HepG2 (cell line): ENCODE measurements at regions not wholly inside any gene's neighbourhood (a gene's known extent, or its start where the extent isn't known, plus 50 kb on each side); places are given as distances from the start of the nearest gene placed in this dataset.

Experiments used
- ATAC-seq: fragments of 200-7000 bp; cut with Tn5 transposase; 3 replicates; pipeline ENCODE4 v1.9.1; 2020; ENCODE audit warnings: mild to moderate bottlenecking, moderate library complexity
- BruUV-seq: library from RNA; stranded (reverse); fragments of 400-500 nt; replicated peaks from 2 replicates; lab custom pipeline; 2021; lab: Mats Ljungman, UMichigan
- CTCF ChIA-PET: fragments of 300-600 bp; formaldehyde crosslinking; extraction: SDS; loops from one replicate; lab custom pipeline; 2021; ENCODE audit warnings: low total read pairs, inconsistent platforms, low intra/inter-chr PET ratio; lab: Yijun Ruan, JAX
- POLR2A ChIA-PET: fragments of 350-600 bp; sonication (Branson Sonifier 250); formaldehyde crosslinking; loops from one replicate; lab custom pipeline; 2020; ENCODE audit warnings: antibody characterized with exemption, inconsistent platforms; lab: Yijun Ruan, JAX
- DNase-seq: peaks from one replicate; pipeline ENCODE4 v3.0.0-alpha.2; 2015; ENCODE audit warnings: low spot score
- FAIRE-seq: peaks from 3 replicates; lab custom pipeline; 2011; peaks lifted over from hg19 to GRCh38; lab: Jason Lieb, UNC
- H2AFZ ChIP-seq: one replicate; pipeline ENCODE4 v1.6.1; 2011; ENCODE audit warnings: low read length, inconsistent platforms
- H3K27ac ChIP-seq: fragments of 300-600 bp; 3 replicates; pipeline ENCODE4 v1.8.0; 2011; ENCODE audit warnings: mixed run types, mild to moderate bottlenecking, mixed read lengths, low read length, inconsistent platforms; ENCODE audit not compliant: insufficient read depth; ENCODE audit errors: extremely low read length
- H3K27me3 ChIP-seq, 2 experiments: fragments of 200-600 bp in 1 of 2; 2 replicates in 1 of 2; 3 replicates in 1 of 2; pipeline versions ENCODE4 v1.6.0 to v1.8.0; 2011; ENCODE audit warnings: low read length in 2 of 2, mild to moderate bottlenecking in 2 of 2, moderate library complexity in 2 of 2, inconsistent platforms in 1 of 2; ENCODE audit not compliant: insufficient read depth in 2 of 2, control insufficient read depth in 1 of 2
- H3K36me3 ChIP-seq, 2 experiments: fragments of 200-600 bp in 1 of 2; replicated peaks in 1 of 2; 2 replicates in 1 of 2; 3 replicates in 1 of 2; pipeline versions ENCODE4 v1.5.1 to v1.8.0; 2011; ENCODE audit warnings: low read length in 2 of 2, inconsistent platforms in 1 of 2; ENCODE audit not compliant: insufficient read depth in 2 of 2, control insufficient read depth in 1 of 2
- H3K4me1 ChIP-seq: 2 replicates; pipeline ENCODE4 v1.5.1; 2012; ENCODE audit warnings: low read length, inconsistent platforms; ENCODE audit not compliant: insufficient read depth
- H3K4me2 ChIP-seq: 2 replicates; pipeline ENCODE4 v1.6.0; 2011; ENCODE audit warnings: low read depth, low read length, inconsistent platforms
- H3K4me3 ChIP-seq, 3 experiments: fragments of 200-600 bp in 1 of 3; sonication (generic), shearing (Covaris generic) in 1 of 3; replicated peaks in 1 of 3; 2 replicates each; pipeline ENCODE4 v1.5.1; 2011 to 2016; ENCODE audit warnings: low read length in 3 of 3, inconsistent platforms in 2 of 3, low read depth in 2 of 3, mild to moderate bottlenecking in 2 of 3, control low read depth in 1 of 3, mixed read lengths in 1 of 3; ENCODE audit not compliant: insufficient read depth in 1 of 3
- H3K79me2 ChIP-seq: one replicate; pipeline ENCODE4 v1.6.1; 2011; ENCODE audit warnings: low read length, inconsistent platforms; ENCODE audit not compliant: insufficient read depth
- H3K9ac ChIP-seq: 2 replicates; pipeline ENCODE4 v1.6.0; 2011; ENCODE audit warnings: mild to moderate bottlenecking, low read depth, low read length, inconsistent platforms; ENCODE audit not compliant: insufficient read depth
- H3K9me3 ChIP-seq: 2 replicates; pipeline ENCODE4 v1.5.1; 2012; ENCODE audit warnings: mild to moderate bottlenecking, low read length
- H4K20me1 ChIP-seq: 2 replicates; pipeline ENCODE4 v1.6.0; 2011; ENCODE audit warnings: inconsistent platforms, mild to moderate bottlenecking, low read length, moderate library complexity; ENCODE audit not compliant: insufficient read depth
- BORCS8-MEF2B ChIP-seq: sonication (generic); formaldehyde crosslinking; IDR thresholded peaks from 2 replicates; pipeline ENCODE4 v1.8.0; 2022; ENCODE audit warnings: mild to moderate bottlenecking, missing genetic modification reagents
- FOSL2 ChIP-seq: sonication (generic); formaldehyde crosslinking; IDR thresholded peaks from 2 replicates; pipeline ENCODE4 v1.4.0; 2020; ENCODE audit warnings: missing genetic modification reagents
- NFIC ChIP-seq: IDR thresholded peaks from 2 replicates; pipeline ENCODE4 v1.6.1; 2012; ENCODE audit warnings: mild to moderate bottlenecking, low read length, inconsistent platforms
- NPAS2 ChIP-seq: sonication (generic); formaldehyde crosslinking; IDR thresholded peaks from 2 replicates; pipeline ENCODE4 v1.8.0; 2022; ENCODE audit warnings: mild to moderate bottlenecking, missing genetic modification reagents, borderline replicate concordance
- REXO4 ChIP-seq: sonication (generic); formaldehyde crosslinking; IDR thresholded peaks from 2 replicates; pipeline ENCODE4 v1.8.0; 2022; ENCODE audit warnings: missing genetic modification reagents, mild to moderate bottlenecking, borderline replicate concordance
- SATB2 ChIP-seq: sonication (generic); formaldehyde crosslinking; IDR thresholded peaks from 2 replicates; pipeline ENCODE4 v1.5.0; 2020; ENCODE audit warnings: missing genetic modification reagents
- ZNF484 ChIP-seq: sonication (generic); formaldehyde crosslinking; IDR thresholded peaks from 2 replicates; pipeline ENCODE4 v1.5.1; 2020; ENCODE audit warnings: mild to moderate bottlenecking, low read depth, missing genetic modification reagents, borderline replicate concordance
- ZNF768 ChIP-seq: sonication (generic); formaldehyde crosslinking; IDR thresholded peaks from 2 replicates; pipeline ENCODE4 v1.4.0; 2020; ENCODE audit warnings: missing genetic modification reagents
- ZSCAN29 ChIP-seq: sonication (generic); formaldehyde crosslinking; conservative IDR thresholded peaks from 2 replicates; pipeline ENCODE4 v1.4.0; 2020; ENCODE audit warnings: mild to moderate bottlenecking, missing genetic modification reagents
- WGBS: methylation state at CpG from one replicate; pipeline ENCODE4 v1.1.6; 2017; ENCODE audit warnings: low lambda C conversion rate; 5-methylcytosine and 5-hydroxymethylcytosine counted together
- in situ Hi-C: cut with HindIII; loops from 2 replicates; pipeline ENCODE4 v1.10.0; 2017; ENCODE audit warnings: low pct_unique_long_range_greater_than_20kb; ENCODE audit not compliant: extremely low pct_ligation_motif_present
- intact Hi-C: fragments of 100-400 bp; cut with micrococcal nuclease; formaldehyde crosslinking; loops from one replicate; pipeline ENCODE4 v1.10.0; 2022; ENCODE audit not compliant: unreplicated experiment

DNA sequence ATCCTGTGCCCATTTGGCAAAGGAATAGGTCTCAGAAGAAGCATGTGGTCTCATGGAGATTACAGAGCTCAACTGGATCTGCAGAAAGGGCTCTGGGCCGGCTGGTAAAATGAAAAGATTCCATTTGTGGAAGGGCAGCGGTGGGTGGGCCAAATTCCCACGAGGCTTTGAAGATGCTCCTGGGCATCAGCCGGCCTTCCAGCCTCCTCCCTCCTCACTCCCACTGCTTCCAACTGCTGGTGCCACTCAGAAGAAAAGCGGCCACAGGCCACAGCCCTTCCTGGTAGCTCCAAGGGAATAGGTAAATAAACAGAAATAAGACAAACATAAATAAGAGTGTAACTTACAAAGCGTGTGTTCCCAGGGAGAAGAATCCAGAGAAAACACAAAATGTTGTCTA lies 136.3 kb upstream of the SLC44A3 start:
- DNase-seq (no peak), ATAC-seq (no peak), FAIRE-seq (no peak)
- Histone ChIP-seq H3K27me3 (no peaks in the 10 kb centered on the region), H3K36me3 (no peaks in the 10 kb centered on the region), H3K4me2 (no peak overlapping the region), H4K20me1 (no peaks in the 10 kb centered on the region), H2AFZ (no peak overlapping the region), H3K9ac (no peak overlapping the region), H3K9me3 (no peaks in the 10 kb centered on the region), H3K27ac (no peak overlapping the region), H3K4me3 (no peak overlapping the region), H3K4me1 (peaks cover 15% of the 10 kb centered on the region), H3K79me2 (no peaks in the 10 kb centered on the region)
- TF ChIP-seq BORCS8-MEF2B (CRISPR knock-in tag) (no peak), ZSCAN29 (CRISPR knock-in tag) (no peak), ZNF484 (no peak), REXO4 (CRISPR knock-in tag) (no peak), NPAS2 (CRISPR knock-in tag) (no peak)
- WGBS: 59% methylated on average over 6 of the region's 6 CpGs
- intact Hi-C loops: no loop called here
- BruUV-seq: no TSS peak
- CTCF ChIA-PET: no interaction called here
- in situ Hi-C loops: no loop called here
- POLR2A ChIA-PET: no interaction called here

DNA sequence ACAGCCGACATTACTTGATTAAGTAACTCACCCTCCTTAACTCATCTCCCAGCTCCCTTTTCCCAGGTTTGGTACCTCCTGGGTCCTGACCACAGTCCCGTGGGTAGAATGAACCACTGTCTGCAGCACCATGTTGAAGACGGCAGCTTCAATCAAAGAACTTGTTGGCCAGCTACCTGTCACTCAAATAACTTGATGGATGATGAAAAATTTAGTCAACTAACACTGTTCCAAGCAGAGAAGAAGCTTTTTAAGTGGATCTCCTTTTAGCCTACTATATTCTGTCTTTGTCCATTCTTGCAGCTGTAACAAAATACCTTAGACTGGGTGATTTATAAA lies 138.4 kb upstream of the F3 start:
- CTCF ChIA-PET: no interaction called here
- Histone ChIP-seq H3K9ac (no peak overlapping the region), H4K20me1 (no peaks in the 10 kb centered on the region), H3K4me3 (no peak overlapping the region)
- no peak for DNase-seq
- intact Hi-C loops: no loop called here
- TF ChIP-seq NFIC (no peak), FOSL2 (CRISPR knock-in tag) (no peak), ZNF768 (no peak), SATB2 (no peak)
- TF ChIP-seq, all 625 proteins: peak for 0
- POLR2A ChIA-PET: no interaction called here
- ATAC-seq: no peak
- H3K9me3 ChIP-seq: no peaks in the 10 kb centered on the region
- FAIRE-seq: no peak
- no peaks in the 10 kb centered on the region for H3K79me2 ChIP-seq
- H3K4me1 ChIP-seq: no peaks in the 10 kb centered on the region
- 70% methylated on average over 3 of the region's 3 CpGs for WGBS
- no peak overlapping the region for H3K27ac ChIP-seq
- no peaks in the 10 kb centered on the region for H3K36me3 ChIP-seq
- H2AFZ ChIP-seq: no peak overlapping the region
- no TSS peak for BruUV-seq
- in situ Hi-C loops: no loop called here
- H3K4me2 ChIP-seq: no peak overlapping the region
- no peaks in the 10 kb centered on the region for H3K27me3 ChIP-seq
